ENCODE measurements at regions not wholly inside any gene's neighbourhood (a gene's known extent, or its start where the extent isn't known, plus 50 kb on each side); places are given as distances from the start of the nearest gene placed in this dataset.

DNA sequence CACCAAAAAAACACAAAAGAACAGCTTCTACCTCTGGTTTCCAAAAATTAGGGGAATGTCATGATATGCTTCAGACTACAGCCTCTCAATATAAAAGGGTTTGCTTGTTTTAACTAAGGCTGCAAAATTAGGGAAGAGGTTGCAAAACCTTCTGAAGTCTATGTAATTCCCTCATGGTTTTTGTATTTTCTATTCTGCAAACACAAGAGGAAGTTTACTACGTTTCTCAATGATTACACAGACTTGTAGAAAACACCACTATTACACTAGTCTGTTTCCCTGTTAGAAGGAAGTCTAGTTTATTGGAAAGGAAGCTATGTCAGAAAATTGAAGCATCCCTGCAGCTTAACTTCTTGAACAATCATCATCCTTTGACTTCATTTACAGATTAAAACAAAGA is 229.7 kb upstream of the FMN2 start:
- Histone ChIP-seq H3K4me2 (ENCODE audit: extremely low read depth, insufficient read depth, low read length) (no peak overlapping the region), H2AFZ (ENCODE audit: low read length) (no peak overlapping the region), H3K9ac (ENCODE audit: insufficient read depth, low read length) (no peak overlapping the region), H3K4me1 (ENCODE audit: control insufficient read depth, extremely low read depth, insufficient read depth, low read length) (no peaks in the 10 kb centered on the region), H3K4me3 (replicated peaks in 1 of 4; ENCODE audit: control extremely low read depth in 1 of 4, insufficient read depth in 1 of 4, low read depth in 3 of 4, low read length in 4 of 4) (no peak overlapping the region), H3K9me3 (ENCODE audit: control insufficient read depth, insufficient read depth, low read depth, low read length) (no peaks in the 10 kb centered on the region), H4K20me1 (ENCODE audit: control insufficient read depth, extremely low read depth, insufficient read depth, low read length) (no peaks in the 10 kb centered on the region), H3K36me3 (ENCODE audit: control insufficient read depth, insufficient read depth, low read length) (no peaks in the 10 kb centered on the region), H3K27ac (ENCODE audit: insufficient read depth, low read length) (no peak overlapping the region), H3K79me2 (ENCODE audit: control insufficient read depth, insufficient read depth, low read length) (no peaks in the 10 kb centered on the region), H3K27me3 (ENCODE audit: control insufficient read depth, insufficient read depth, low read length) (no peaks in the 10 kb centered on the region)
- no peak for DNase-seq (ENCODE audit: low read depth in 2 of 2)
- TF ChIP-seq CTCF (conservative IDR thresholded peaks at IDR 0.05 in 1 of 2, IDR thresholded peaks at IDR 0.05 in 1 of 2; ENCODE audit: low read depth in 1 of 2, low read length in 2 of 2), result no peak
- TF ChIP-seq EZH2 (IDR thresholded peaks at IDR 0.05; ENCODE audit: low read length, missing control alignments), result no peak

- H3K4me3 ChIP-seq (replicated peaks in 1 of 4; ENCODE audit: control extremely low read depth in 1 of 4, insufficient read depth in 1 of 4, low read depth in 3 of 4, low read length in 4 of 4), result no peak overlapping the region
- H2AFZ ChIP-seq (ENCODE audit: low read length), result no peak overlapping the region
- H3K36me3 ChIP-seq (ENCODE audit: control insufficient read depth, insufficient read depth, low read length), result no peaks in the 10 kb centered on the region
- no peak overlapping the region for H3K9ac ChIP-seq (ENCODE audit: insufficient read depth, low read length)
- no peak overlapping the region for H3K4me2 ChIP-seq (ENCODE audit: extremely low read depth, insufficient read depth, low read length)
- no peaks in the 10 kb centered on the region for H3K27me3 ChIP-seq (ENCODE audit: control insufficient read depth, insufficient read depth, low read length)
- no peak overlapping the region for H3K27ac ChIP-seq (ENCODE audit: insufficient read depth, low read length)
- H3K9me3 ChIP-seq (ENCODE audit: control insufficient read depth, insufficient read depth, low read depth, low read length), result no peaks in the 10 kb centered on the region
- H3K4me1 ChIP-seq (ENCODE audit: control insufficient read depth, extremely low read depth, insufficient read depth, low read length), result no peaks in the 10 kb centered on the region
- DNase-seq (ENCODE audit: low read depth in 2 of 2), result no peak
- no peaks in the 10 kb centered on the region for H3K79me2 ChIP-seq (ENCODE audit: control insufficient read depth, insufficient read depth, low read length)
- no peaks in the 10 kb centered on the region for H4K20me1 ChIP-seq (ENCODE audit: control insufficient read depth, extremely low read depth, insufficient read depth, low read length)
- no peak for TF ChIP-seq EZH2 (IDR thresholded peaks at IDR 0.05; ENCODE audit: low read length, missing control alignments)
Measured at GRCh38 chr1:239868058-239868832, 223.4 kb upstream of the FMN2 start.

DNA sequence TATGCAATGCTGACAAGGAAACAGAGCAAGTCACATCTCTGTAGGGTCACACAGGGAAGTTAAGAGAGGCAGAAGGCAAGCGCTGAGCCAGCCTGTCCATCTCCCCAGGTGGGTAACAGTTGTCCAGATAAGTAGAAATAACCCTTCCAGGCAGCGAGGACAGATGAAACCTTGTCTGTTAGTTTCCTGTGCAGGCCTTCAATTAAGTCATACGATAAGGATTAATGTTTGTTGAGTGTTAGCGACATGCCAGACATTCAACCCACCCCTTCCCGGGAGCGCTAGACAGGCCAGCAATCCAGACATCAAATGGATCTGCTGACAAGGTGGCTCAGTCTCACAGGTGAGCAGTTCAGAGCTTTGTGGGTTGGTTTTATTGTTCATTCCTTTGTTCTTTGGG is 221.5 kb upstream of the FMN2 start:
- H3K27ac ChIP-seq (ENCODE audit: insufficient read depth, low read length), result no peak overlapping the region
- no peaks in the 10 kb centered on the region for H3K36me3 ChIP-seq (ENCODE audit: control insufficient read depth, insufficient read depth, low read length)
- no peak for DNase-seq (ENCODE audit: low read depth in 2 of 2)
- H3K79me2 ChIP-seq (ENCODE audit: control insufficient read depth, insufficient read depth, low read length), result no peaks in the 10 kb centered on the region
- no peaks in the 10 kb centered on the region for H3K4me1 ChIP-seq (ENCODE audit: control insufficient read depth, extremely low read depth, insufficient read depth, low read length)
- no peak overlapping the region for H2AFZ ChIP-seq (ENCODE audit: low read length)
- H4K20me1 ChIP-seq (ENCODE audit: control insufficient read depth, extremely low read depth, insufficient read depth, low read length), result no peaks in the 10 kb centered on the region
- TF ChIP-seq EZH2 (IDR thresholded peaks at IDR 0.05; ENCODE audit: low read length, missing control alignments) (no peak), CTCF (conservative IDR thresholded peaks at IDR 0.05 in 1 of 2, IDR thresholded peaks at IDR 0.05 in 1 of 2; ENCODE audit: low read depth in 1 of 2, low read length in 2 of 2) (no peak)
- no peak overlapping the region for H3K9ac ChIP-seq (ENCODE audit: insufficient read depth, low read length)
- no peak overlapping the region for H3K4me3 ChIP-seq (replicated peaks in 1 of 4; ENCODE audit: control extremely low read depth in 1 of 4, insufficient read depth in 1 of 4, low read depth in 3 of 4, low read length in 4 of 4)
- H3K9me3 ChIP-seq (ENCODE audit: control insufficient read depth, insufficient read depth, low read depth, low read length), result no peaks in the 10 kb centered on the region
- no peaks in the 10 kb centered on the region for H3K27me3 ChIP-seq (ENCODE audit: control insufficient read depth, insufficient read depth, low read length)
- H3K4me2 ChIP-seq (ENCODE audit: extremely low read depth, insufficient read depth, low read length), result no peak overlapping the region
